ENCODE measurements at regions not wholly inside any gene's neighbourhood (a gene's known extent, or its start where the extent isn't known, plus 50 kb on each side); places are given as distances from the start of the nearest gene placed in this dataset.

DNA sequence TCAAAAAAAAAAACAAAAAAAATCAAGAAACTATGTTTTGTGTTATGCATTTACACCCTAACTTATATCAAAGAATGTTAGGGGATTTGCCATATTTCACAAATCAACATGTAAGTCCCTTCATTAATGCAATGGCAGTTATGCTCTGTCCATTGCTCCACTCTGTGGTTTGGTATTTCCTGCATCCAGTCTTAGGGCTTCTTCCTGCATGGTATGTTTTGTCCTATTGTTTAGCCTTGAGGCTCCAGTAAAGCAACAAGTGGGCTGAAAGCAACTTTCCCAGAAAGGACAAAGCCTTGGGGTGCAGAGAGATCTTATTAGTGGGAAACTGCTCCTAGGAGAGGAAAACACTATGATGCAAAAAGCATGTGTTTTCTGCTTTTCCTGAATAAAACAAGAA is 474.1 kb downstream of the IRS1 start:
- CTCF ChIA-PET = interaction anchor here (1.3 kb wide), 1 partner anchor 473 kb away, joined by 4 read pairs; no protein-coding TSS in a partner anchor
- Histone ChIP-seq H3K27ac (ENCODE audit: low read depth, low read length, poor library complexity, severe bottlenecking) (no peak overlapping the region), H3K36me3 (ENCODE audit: insufficient read depth, low read length, poor library complexity, severe bottlenecking) (no peaks in the 10 kb centered on the region), H3K4me1 (ENCODE audit: insufficient read depth, low read length, poor library complexity, severe bottlenecking) (no peaks in the 10 kb centered on the region), H3K27me3 (replicated peaks; ENCODE audit: insufficient read depth, low read depth, low read length, poor library complexity) (no peaks in the 10 kb centered on the region), H3K4me3 (ENCODE audit: low read depth, low read length, poor library complexity, severe bottlenecking) (no peak overlapping the region), H3K9me3 (ENCODE audit: low read depth, low read length, poor library complexity, severe bottlenecking) (no peaks in the 10 kb centered on the region)
- DNase-seq (ENCODE audit: low spot score) = no peak
- TF ChIP-seq CTCF (conservative IDR thresholded peaks at IDR 0.05; ENCODE audit: low read depth, low read length) = no peak
- TF ChIP-seq EZH2 (IDR thresholded peaks at IDR 0.05; ENCODE audit: borderline replicate concordance, low read depth, low read length, poor library complexity, severe bottlenecking) = no peak
- no TSS peak for BruUV-seq (replicated peaks)
- POLR2A ChIA-PET (ENCODE audit: low non-redundant PET) = no interaction called here
- intact Hi-C loops (cut with micrococcal nuclease; ENCODE audit: unreplicated experiment) = no loop called here

- DNase-seq (ENCODE audit: low spot score) = no peak
- Histone ChIP-seq H3K36me3 (ENCODE audit: insufficient read depth, low read length, poor library complexity, severe bottlenecking) (no peaks in the 10 kb centered on the region), H3K27ac (ENCODE audit: low read depth, low read length, poor library complexity, severe bottlenecking) (no peak overlapping the region), H3K9me3 (ENCODE audit: low read depth, low read length, poor library complexity, severe bottlenecking) (no peaks in the 10 kb centered on the region), H3K27me3 (replicated peaks; ENCODE audit: insufficient read depth, low read depth, low read length, poor library complexity) (no peaks in the 10 kb centered on the region), H3K4me3 (ENCODE audit: low read depth, low read length, poor library complexity, severe bottlenecking) (no peak overlapping the region), H3K4me1 (ENCODE audit: insufficient read depth, low read length, poor library complexity, severe bottlenecking) (no peaks in the 10 kb centered on the region)
- BruUV-seq (replicated peaks) = no TSS peak
- ChIA-PET POLR2A (ENCODE audit: low non-redundant PET) (interaction anchor here (0.6 to 0.8 kb wide), 2 partner anchors 374 to 1066 kb away, joined by 4 read pairs; no protein-coding TSS in a partner anchor), CTCF (no interaction called here)
- TF ChIP-seq CTCF (conservative IDR thresholded peaks at IDR 0.05; ENCODE audit: low read depth, low read length) (no peak), EZH2 (IDR thresholded peaks at IDR 0.05; ENCODE audit: borderline replicate concordance, low read depth, low read length, poor library complexity, severe bottlenecking) (no peak)
- intact Hi-C loops (cut with micrococcal nuclease; ENCODE audit: unreplicated experiment) = no loop called here
Observed at GRCh38 chr2:226320076-226320948, 479.3 kb downstream of the IRS1 start.

DNA sequence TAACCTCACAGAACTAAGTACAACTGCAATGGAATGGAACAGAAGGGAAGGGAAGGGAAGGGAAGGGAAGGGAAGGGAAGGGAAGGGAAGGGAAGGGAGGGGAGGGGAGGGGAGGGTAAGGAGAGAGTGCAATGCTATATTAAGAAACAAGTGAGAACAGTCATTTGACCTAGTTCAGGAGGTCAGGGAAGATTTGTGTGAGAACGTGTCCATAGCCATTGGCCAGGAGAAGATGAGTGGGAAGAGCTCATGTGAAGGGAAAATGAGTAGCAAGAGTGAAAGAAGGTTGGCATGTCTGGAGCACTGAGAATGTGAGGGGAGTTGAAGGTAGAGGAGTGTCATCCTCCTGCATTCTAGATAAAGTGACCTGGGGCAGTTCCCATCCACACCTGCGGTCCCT is 481.6 kb downstream of the IRS1 start:
- intact Hi-C loops (cut with micrococcal nuclease; ENCODE audit: unreplicated experiment) = no loop called here
- H3K36me3 ChIP-seq (ENCODE audit: insufficient read depth, low read length, poor library complexity, severe bottlenecking) = no peaks in the 10 kb centered on the region
- no peaks in the 10 kb centered on the region for H3K9me3 ChIP-seq (ENCODE audit: low read depth, low read length, poor library complexity, severe bottlenecking)
- ChIA-PET POLR2A (ENCODE audit: low non-redundant PET) (no interaction called here), CTCF (no interaction called here)
- TF ChIP-seq EZH2 (IDR thresholded peaks at IDR 0.05; ENCODE audit: borderline replicate concordance, low read depth, low read length, poor library complexity, severe bottlenecking) (no peak), CTCF (conservative IDR thresholded peaks at IDR 0.05; ENCODE audit: low read depth, low read length) (no peak)
- no TSS peak for BruUV-seq (replicated peaks)
- no peaks in the 10 kb centered on the region for H3K4me1 ChIP-seq (ENCODE audit: insufficient read depth, low read length, poor library complexity, severe bottlenecking)
- H3K27me3 ChIP-seq (replicated peaks; ENCODE audit: insufficient read depth, low read depth, low read length, poor library complexity) = no peaks in the 10 kb centered on the region
- no peak overlapping the region for H3K4me3 ChIP-seq (ENCODE audit: low read depth, low read length, poor library complexity, severe bottlenecking)
- no peak for DNase-seq (ENCODE audit: low spot score)
- no peak overlapping the region for H3K27ac ChIP-seq (ENCODE audit: low read depth, low read length, poor library complexity, severe bottlenecking)

Measured in A673 (cell line).